GM10248 (cell line): ENCODE measurements at regions not wholly inside any gene's neighbourhood (a gene's known extent, or its start where the extent isn't known, plus 50 kb on each side); places are given as distances from the start of the nearest gene placed in this dataset.

Experiments used
- CTCF ChIA-PET: fragments of 300-600 bp; sonication (Branson Sonifier 250); formaldehyde crosslinking; extraction: SDS; loops from one replicate; lab custom pipeline; 2021; ENCODE audit warnings: antibody characterized with exemption; lab: Yijun Ruan, JAX
- POLR2A ChIA-PET: fragments of 350-650 bp; sonication (Branson Sonifier 250); formaldehyde crosslinking; extraction: SDS; loops from one replicate; lab custom pipeline; 2020; ENCODE audit warnings: antibody characterized with exemption; lab: Yijun Ruan, JAX
- DNase-seq: peaks from one replicate; pipeline ENCODE4 v3.0.0; 2012; ENCODE audit errors: extremely low spot score
- CTCF ChIP-seq: IDR thresholded peaks from 2 replicates; pipeline ENCODE4 v1.5.1; 2012; ENCODE audit warnings: mild to moderate bottlenecking, low read depth; ENCODE audit errors: extremely low read depth, missing control alignments, control extremely low read depth

DNA sequence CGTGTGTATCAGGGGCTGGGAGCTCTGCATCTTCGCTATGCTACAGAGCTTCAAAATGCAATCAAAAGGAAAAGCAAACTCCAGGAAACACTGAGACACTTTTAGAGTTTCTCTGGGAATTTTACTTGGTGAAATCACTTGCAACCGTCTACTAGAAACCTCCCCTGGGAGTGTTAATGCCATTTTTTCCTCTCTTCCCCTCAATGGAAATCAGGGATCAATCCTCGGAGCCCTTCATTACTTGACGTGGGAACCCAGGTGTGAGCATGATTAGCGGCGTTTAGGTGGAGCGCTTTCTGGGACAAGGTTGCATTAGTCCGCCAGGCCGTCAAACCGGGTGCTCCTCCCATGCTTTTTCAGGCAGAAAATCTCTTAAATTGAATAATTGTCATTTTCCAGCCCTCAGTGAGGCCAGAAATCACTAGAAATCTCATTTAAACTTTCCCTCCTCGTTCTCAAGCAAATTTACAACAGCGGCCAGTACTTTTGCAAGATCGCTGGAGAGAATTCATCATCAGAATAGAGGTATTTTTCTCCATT is 191.3 kb downstream of the IRX1 start:
- ChIA-PET CTCF (no interaction called here), POLR2A (no interaction called here)
- TF ChIP-seq CTCF = no peak
- no peak for DNase-seq

DNA sequence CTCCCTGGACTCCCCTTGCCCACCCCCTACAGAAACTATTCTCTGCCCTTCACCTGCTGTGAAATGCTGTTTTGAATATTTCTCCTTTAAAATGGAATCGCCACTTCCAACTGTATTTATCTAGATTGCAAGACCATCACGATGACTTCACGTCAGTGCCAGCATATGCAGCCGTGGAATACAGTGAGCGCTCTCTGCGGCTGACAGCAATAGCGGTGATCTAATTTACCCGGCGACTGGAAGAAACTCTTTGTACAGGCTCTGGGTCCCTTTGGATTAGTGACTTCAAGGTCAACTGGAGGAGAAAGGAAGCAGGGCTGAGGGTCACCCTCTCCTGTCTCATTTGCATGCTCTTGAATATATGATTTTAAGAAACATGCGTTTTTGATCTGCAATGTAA is 192.0 kb downstream of the IRX1 start:
- CTCF ChIA-PET = interaction anchor here (1.0 kb wide), 1 partner anchor 10 kb away, joined by 3 read pairs; no protein-coding TSS in a partner anchor
- no peak for DNase-seq
- no peak for TF ChIP-seq CTCF
- POLR2A ChIA-PET = no interaction called here

DNA sequence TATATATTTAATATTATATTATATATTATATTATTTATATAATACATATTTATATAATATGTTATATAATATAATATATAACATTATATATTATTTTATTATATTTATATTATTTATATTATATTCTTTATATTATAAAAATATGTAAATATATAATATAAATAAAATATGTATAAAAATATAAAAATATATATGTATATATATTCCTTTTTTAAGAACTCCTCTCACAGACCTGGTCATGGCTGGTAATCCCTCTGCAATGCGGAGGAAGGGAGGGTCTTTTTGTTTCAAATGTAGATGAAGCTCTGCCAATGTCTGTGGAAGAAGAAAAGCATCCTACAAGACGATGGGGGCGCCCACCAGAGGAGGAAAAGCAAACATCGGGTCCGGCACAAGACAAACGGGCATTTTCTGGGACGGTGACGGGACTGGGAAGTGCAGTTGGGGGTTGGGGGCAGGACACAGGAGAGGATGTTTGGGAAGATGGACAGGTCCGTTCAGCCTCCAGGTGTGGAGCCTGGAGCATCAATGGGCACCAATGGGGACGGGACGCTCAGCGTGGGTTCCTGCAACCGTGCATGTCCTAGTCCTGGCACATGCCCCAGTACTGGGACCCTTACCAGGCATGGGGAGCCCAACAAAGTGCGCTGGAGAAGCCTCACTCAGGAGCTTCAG is 194.0 kb downstream of the IRX1 start:
- no peak for TF ChIP-seq CTCF
- no peak for DNase-seq
- CTCF ChIA-PET = no interaction called here
- POLR2A ChIA-PET = no interaction called here

DNA sequence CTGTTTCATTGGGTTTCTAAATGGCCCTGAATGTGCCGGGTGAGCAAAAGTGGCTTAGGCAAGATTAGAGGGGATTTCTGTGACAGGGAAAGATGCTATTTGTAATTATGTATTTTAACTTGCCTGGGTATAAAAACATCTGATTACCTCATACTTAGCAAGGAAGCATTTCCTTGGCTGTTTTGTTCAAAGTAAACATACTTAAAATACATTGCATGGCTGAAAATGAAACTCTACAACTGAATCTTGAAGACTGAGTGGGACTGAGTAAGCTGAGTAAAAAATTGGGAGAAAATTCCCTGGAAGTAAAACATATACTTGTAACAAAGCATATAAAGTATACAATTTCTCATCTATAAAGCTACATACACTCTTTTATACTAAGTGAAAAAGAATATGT is 197.5 kb downstream of the IRX1 start:
- TF ChIP-seq CTCF = no peak
- ChIA-PET POLR2A (no interaction called here), CTCF (no interaction called here)
- no peak for DNase-seq

GRCh38 chr5:3794611-3795010 is 199.0 kb downstream of the IRX1 start:
- CTCF ChIA-PET = no interaction called here
- POLR2A ChIA-PET = no interaction called here
- no peak for TF ChIP-seq CTCF
- no peak for DNase-seq

DNA sequence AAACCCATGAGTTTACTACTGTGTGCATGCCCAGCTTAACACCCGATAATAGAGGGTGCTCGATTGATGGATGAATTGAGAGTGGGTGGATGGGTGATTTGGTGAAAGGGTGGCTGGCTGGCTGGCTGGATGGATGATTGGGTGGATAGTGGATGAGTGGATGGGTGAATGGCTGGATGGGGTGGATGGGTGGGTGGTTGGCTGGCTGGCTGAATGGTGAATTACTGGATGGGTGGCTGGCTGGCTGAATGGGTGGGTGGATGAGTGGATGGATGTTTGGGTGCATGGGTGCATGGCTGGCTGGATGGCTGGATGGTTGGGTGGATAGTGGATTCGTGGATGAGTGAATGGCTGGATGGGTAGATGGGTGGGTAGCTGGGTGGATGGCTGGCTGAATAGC is 201.1 kb downstream of the IRX1 start:
- DNase-seq = no peak
- ChIA-PET POLR2A (no interaction called here), CTCF (no interaction called here)
- TF ChIP-seq CTCF = no peak
